GM20000 (cell line): ENCODE measurements at regions not wholly inside any gene's neighbourhood (a gene's known extent, or its start where the extent isn't known, plus 50 kb on each side); places are given as distances from the start of the nearest gene placed in this dataset.

Source experiments
- DNase-seq: peaks from one replicate; pipeline ENCODE4 v3.0.0; 2012; ENCODE audit warnings: low spot score
- TF ChIP-seq, protein P1 (sequence below): IDR thresholded peaks from 2 replicates; pipeline ENCODE4 v1.5.1; 2012; ENCODE audit warnings: mild to moderate bottlenecking, control low read depth; ENCODE audit errors: extremely low read depth, missing control alignments

DNA sequence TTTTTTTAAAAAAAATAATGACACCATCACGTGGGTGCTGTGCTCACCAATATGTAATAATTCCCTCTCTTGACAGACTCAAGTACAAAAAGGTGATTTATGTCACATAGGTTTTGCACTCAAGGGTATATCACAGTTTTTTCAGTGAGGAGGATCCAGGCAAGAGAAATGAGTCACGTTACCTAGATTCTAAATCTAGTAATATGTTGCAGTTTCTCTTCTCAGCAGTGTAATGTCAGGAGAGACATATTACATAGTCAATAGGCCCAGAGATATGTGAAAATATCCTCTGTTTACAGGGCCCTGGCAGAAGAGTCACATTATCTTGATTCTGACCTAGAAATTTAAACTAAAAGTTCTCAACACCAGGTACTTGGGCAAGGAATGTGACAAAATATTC, 1024.1 kb upstream of the AMELY start:
- no peak for DNase-seq
- TF ChIP-seq, protein P1, sequence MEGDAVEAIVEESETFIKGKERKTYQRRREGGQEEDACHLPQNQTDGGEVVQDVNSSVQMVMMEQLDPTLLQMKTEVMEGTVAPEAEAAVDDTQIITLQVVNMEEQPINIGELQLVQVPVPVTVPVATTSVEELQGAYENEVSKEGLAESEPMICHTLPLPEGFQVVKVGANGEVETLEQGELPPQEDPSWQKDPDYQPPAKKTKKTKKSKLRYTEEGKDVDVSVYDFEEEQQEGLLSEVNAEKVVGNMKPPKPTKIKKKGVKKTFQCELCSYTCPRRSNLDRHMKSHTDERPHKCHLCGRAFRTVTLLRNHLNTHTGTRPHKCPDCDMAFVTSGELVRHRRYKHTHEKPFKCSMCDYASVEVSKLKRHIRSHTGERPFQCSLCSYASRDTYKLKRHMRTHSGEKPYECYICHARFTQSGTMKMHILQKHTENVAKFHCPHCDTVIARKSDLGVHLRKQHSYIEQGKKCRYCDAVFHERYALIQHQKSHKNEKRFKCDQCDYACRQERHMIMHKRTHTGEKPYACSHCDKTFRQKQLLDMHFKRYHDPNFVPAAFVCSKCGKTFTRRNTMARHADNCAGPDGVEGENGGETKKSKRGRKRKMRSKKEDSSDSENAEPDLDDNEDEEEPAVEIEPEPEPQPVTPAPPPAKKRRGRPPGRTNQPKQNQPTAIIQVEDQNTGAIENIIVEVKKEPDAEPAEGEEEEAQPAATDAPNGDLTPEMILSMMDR: no peak

DNA sequence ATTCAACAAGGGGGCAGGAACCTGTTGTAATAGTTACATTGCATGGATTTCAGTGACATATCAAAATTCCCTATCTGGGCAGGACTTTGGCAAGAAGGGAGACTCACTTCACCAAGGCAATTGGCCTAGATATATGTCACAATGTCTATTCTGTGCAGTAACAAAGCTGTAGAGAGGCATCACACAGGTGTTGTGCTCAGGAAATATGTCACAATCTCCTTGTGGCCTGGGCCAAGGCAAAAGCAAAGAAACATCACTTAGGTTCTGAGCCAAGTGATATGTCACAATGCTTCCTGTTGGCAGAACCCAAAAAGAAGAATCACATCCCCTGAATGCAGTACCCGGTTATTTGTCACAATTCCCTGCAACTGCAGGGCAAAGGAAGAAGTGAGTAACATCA, 1020.9 kb upstream of the AMELY start:
- TF ChIP-seq, protein P1: no peak

DNA sequence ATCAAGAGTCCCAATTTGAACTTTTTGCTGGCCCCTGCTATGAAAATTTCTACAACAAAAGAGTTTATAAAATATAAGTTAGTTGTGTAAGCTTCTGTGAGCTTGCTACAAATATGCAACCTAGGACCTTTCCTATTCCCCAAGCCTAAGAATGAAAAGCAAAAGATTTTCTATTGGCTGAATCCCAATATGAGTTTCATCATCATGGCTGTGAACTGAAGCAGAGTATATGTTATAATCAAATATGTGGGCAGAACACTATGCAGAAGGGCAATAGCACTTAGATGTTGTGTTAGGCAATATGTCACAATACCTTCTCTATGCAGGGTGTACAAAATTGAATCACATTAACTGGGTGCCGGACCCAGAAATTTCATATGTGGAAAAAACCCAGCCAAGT, 1018.3 kb upstream of the AMELY start:
- DNase-seq: no peak
- TF ChIP-seq, protein P1: no peak

More for the DNA sequence above, 1020.9 kb upstream of the AMELY start:
- DNase-seq: no peak

DNA sequence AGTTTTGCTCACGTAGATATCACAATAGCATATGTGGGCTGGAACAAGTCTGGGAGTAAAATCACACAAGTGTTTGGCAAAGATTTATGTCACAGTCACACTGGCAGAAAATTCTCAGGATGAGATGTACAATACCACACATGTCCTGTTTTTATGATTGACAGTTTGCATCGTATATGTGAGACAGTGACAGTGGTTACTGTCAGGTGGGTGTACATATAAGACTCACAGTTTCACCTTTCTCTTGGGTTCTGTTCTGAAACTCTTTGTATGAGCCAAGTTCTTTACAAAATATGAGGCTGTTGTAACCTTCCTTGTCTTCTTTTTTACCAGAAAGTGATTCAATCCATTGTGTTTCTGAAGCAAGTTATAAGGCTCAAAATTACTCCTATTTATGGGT, 1012.5 kb upstream of the AMELY start:
- DNase-seq: no peak
- TF ChIP-seq, protein P1: no peak

DNA sequence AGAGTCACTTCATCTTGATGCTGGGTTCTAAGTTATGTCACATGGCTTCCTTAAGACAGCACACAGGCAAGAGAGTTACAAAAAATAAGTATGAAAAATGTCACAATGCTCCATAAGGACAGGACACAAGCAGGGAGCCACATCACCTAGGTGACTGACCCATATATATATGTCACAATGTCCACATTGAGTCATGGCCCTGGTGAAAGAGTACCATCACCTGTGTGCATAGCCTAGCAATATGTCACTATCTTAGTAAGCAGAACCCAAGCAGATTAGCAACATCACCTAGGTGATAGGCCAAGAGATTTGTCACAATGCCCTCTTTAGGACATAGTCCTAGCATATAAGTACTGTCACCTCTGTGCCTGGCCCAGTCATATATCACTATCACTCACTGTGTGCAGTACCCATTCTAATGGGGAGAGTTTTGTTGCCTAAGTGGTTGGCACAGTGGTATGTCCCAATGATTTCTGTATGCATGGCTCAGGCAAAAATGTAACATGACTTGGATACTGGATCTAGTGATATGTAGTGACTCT, 1012.0 kb upstream of the AMELY start:
- TF ChIP-seq, protein P1: no peak
- DNase-seq: no peak

DNA sequence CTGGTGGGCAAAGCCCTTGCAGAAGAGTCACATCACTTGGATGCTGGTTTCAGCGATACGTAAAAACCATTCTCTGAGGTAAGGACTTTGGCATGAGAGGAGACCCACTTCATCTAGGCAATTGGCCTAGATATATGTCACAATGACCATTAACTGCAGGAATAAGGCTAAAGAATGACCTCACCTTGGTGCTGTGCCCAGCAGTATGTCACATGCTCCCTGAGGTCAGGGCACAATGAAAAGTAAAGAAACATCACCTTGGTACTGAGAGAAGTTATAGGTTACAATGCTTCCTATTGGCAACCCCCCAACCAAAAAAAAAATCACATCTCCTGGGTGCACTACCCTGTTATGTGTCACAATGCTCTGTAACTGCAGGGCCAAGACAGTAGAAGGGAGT, 1008.8 kb upstream of the AMELY start:
- TF ChIP-seq, protein P1: no peak
- no peak for DNase-seq

DNA sequence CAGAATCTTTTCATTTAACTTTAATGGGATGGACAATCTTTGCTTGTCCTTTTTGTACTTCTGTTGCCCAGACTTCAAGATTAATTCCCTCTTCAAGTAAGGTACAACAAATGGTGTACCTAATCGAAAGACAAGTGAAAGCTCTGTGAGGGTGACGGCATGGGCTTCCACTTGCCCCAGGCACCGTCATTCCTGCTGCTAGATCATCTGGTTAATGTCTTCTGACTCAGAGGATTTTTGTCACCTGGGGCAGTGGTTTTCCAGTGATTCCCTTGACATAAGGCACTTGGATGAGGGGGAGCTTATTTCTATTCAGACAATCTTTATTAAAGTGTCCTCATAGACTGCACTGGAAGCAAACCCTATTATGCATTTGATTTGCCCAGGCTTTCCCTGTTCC, 977.0 kb upstream of the AMELY start:
- DNase-seq: no peak
- TF ChIP-seq, protein P1: no peak
